GM12878 (cell line): ENCODE measurements at regions not wholly inside any gene's neighbourhood (a gene's known extent, or its start where the extent isn't known, plus 50 kb on each side); places are given as distances from the start of the nearest gene placed in this dataset.

Experiments
- CHD2 ChIP-seq: IDR thresholded peaks from 2 replicates; pipeline ENCODE4 v1.6.1; 2011; ENCODE audit warnings: low read depth, low read length, improper control_type of control experiment, borderline replicate concordance
- CTCF ChIP-seq, 3 experiments: IDR thresholded peaks in 2 of 3; conservative IDR thresholded peaks in 1 of 3; 2 replicates each; pipeline ENCODE4 v1.5.1; 2011; ENCODE audit warnings: low read depth in 3 of 3, low read length in 3 of 3, mild to moderate bottlenecking in 3 of 3, control low read depth in 2 of 3, moderate library complexity in 2 of 3, inconsistent platforms in 1 of 3, mixed read lengths in 1 of 3; ENCODE audit not compliant: control insufficient read depth in 2 of 3, insufficient read depth in 1 of 3; ENCODE audit errors: extremely low read depth in 1 of 3
- RAD51 ChIP-seq: fragments of 450-650 bp; IDR thresholded peaks from 2 replicates; pipeline ENCODE4 v1.6.1; 2016; ENCODE audit warnings: moderate library complexity, mild to moderate bottlenecking, inconsistent platforms
- TAF1 ChIP-seq: IDR thresholded peaks from 2 replicates; pipeline ENCODE4 v1.6.1; 2011; ENCODE audit warnings: mild to moderate bottlenecking, low read depth, low read length, borderline replicate concordance
- USF2 ChIP-seq: IDR thresholded peaks from 2 replicates; pipeline ENCODE4 v1.6.1; 2011; ENCODE audit warnings: low read depth, low read length, improper control_type of control experiment, borderline replicate concordance

- no peak for TF ChIP-seq CTCF (IDR thresholded peaks at IDR 0.05 in 2 of 3, conservative IDR thresholded peaks at IDR 0.05 in 1 of 3; ENCODE audit: control insufficient read depth in 2 of 3, extremely low read depth in 1 of 3, insufficient read depth in 1 of 3, low read depth in 3 of 3, low read length in 3 of 3)
- no peak for TF ChIP-seq RAD51
- TF ChIP-seq USF2, result no peak
- no peak for TF ChIP-seq TAF1
- TF ChIP-seq CHD2, result no peak
Measured at GRCh38 chr7:156556083-156556482, 84.5 kb upstream of the RNF32 start.
